Loucy (cell line): ENCODE measurements at regions not wholly inside any gene's neighbourhood (a gene's known extent, or its start where the extent isn't known, plus 50 kb on each side); places are given as distances from the start of the nearest gene placed in this dataset.
A peak's percentile ranks its signal among the peaks of the same experiment; 100 is the strongest.

Experiments
- H2AFZ ChIP-seq: fragments of 200-600 bp; sonication (generic); 2 replicates; pipeline ENCODE4 v1.6.0; 2016; ENCODE audit warnings: antibody characterized with exemption, mild to moderate bottlenecking, low read length, moderate library complexity
- H3F3A ChIP-seq: fragments of 200-600 bp; 2 replicates; pipeline ENCODE4 v1.6.0; 2016; ENCODE audit warnings: antibody characterized with exemption, low read depth, mild to moderate bottlenecking
- H3K27me3 ChIP-seq: fragments of 200-600 bp; sonication (generic); 2 replicates; pipeline ENCODE4 v1.6.1; 2014; ENCODE audit warnings: low read length, mild to moderate bottlenecking; ENCODE audit not compliant: insufficient read depth, poor library complexity, severe bottlenecking
- H3K36me3 ChIP-seq: fragments of 200-600 bp; sonication (generic); 2 replicates; pipeline ENCODE4 v1.6.1; 2016; ENCODE audit warnings: low read length; ENCODE audit not compliant: insufficient read depth
- H3K4me1 ChIP-seq: fragments of 200-600 bp; sonication (generic); 2 replicates; pipeline ENCODE4 v1.5.1; 2014; ENCODE audit warnings: low read length, mild to moderate bottlenecking; ENCODE audit not compliant: insufficient read depth, poor library complexity, severe bottlenecking
- H3K4me2 ChIP-seq: fragments of 200-600 bp; sonication (generic); 2 replicates; pipeline ENCODE4 v1.6.0; 2014; ENCODE audit warnings: antibody characterized with exemption, low read length, low read depth, mild to moderate bottlenecking; ENCODE audit not compliant: poor library complexity, severe bottlenecking
- H3K4me3 ChIP-seq: fragments of 200-600 bp; sonication (generic); 2 replicates; pipeline ENCODE4 v1.5.1; 2014; ENCODE audit warnings: low read length, mild to moderate bottlenecking, mixed read lengths; ENCODE audit not compliant: poor library complexity, severe bottlenecking
- H3K79me2 ChIP-seq: fragments of 200-600 bp; sonication (generic); 2 replicates; pipeline ENCODE4 v1.6.1; 2014; ENCODE audit warnings: low read length; ENCODE audit not compliant: insufficient read depth
- H3K9ac ChIP-seq: fragments of 200-600 bp; sonication (generic); 2 replicates; pipeline ENCODE4 v1.6.0; 2014; ENCODE audit warnings: mild to moderate bottlenecking, low read depth, low read length, moderate library complexity; ENCODE audit not compliant: poor library complexity, severe bottlenecking
- H3K9me2 ChIP-seq: fragments of 200-600 bp; sonication (generic); replicated peaks from 2 replicates; pipeline ENCODE4 v1.6.1; 2016; ENCODE audit warnings: low read depth, low read length, mixed read lengths
- H3K9me3 ChIP-seq: fragments of 200-600 bp; sonication (generic); 2 replicates; pipeline ENCODE4 v1.6.1; 2014; ENCODE audit warnings: mild to moderate bottlenecking, antibody characterized with exemption, low read length, low read depth; ENCODE audit not compliant: insufficient read depth
- H4K20me1 ChIP-seq: fragments of 200-600 bp; sonication (generic); 2 replicates; pipeline ENCODE4 v1.6.0; 2014; ENCODE audit warnings: antibody characterized with exemption, low read length, mild to moderate bottlenecking; ENCODE audit not compliant: insufficient read depth, poor library complexity, severe bottlenecking
- EZH2phosphoT487 ChIP-seq: fragments of 200-600 bp; IDR thresholded peaks from 2 replicates; pipeline ENCODE4 v1.6.1; 2018; ENCODE audit warnings: antibody characterized with exemption, mild to moderate bottlenecking, moderate library complexity, borderline replicate concordance
- TF ChIP-seq, protein P1 (sequence below): fragments of 200-600 bp; sonication (generic); conservative IDR thresholded peaks from 2 replicates; pipeline ENCODE4 v1.5.1; 2014; ENCODE audit warnings: mild to moderate bottlenecking, antibody characterized with exemption, low read length

DNA sequence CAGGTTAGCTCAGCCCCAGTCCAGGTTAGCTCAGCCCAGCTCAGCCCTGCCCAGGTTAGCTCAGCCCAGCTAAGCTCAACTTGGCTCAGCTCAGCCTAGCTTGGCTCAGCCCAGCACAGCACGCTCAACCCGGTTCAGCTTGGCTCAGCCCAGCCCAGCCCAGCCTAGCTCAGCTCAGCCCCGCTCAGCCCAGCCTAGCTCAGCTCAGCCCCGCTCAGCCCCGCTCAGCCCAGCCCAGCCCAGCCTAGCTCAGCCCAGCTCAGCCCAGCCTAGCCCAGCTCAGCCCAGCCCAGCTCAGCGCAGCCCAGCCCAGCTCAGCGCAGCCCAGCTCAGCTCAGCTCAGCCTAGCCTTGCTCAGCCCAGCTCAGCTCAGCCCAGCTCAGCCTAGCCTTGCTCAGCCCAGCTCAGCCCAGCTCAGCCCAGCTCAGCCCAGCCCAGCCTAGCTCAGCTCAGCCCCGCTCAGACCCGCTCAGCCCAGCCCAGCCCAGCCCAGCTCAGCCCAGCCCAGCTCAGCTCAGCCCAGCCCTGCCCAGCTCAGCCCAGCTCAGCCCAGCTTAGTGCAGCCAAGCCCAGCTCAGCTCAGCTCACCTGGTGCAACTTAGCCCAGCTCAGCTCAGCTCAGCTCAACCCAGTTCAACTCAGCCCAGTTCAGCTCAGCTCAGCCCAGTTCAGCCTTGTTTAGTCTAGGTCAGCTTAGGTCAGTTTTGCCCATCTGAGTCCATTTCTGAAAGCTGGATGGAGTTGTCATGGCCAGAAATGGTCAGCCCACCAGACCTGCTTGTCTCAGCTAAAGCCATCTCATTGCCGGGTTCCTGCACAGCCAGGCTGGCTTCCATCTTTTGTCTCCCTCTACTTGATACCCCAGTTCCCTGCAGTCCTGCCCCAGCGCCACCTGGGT is 333.6 kb downstream of the TMEM121 start:
- H3K79me2 ChIP-seq = peaks cover 90% of the 10 kb centered on the region
- peaks cover 73% of the 10 kb centered on the region for H3K4me1 ChIP-seq
- peaks cover 8% of the 10 kb centered on the region; the same call in 1 of the 2 replicates for H3K36me3 ChIP-seq
- H2AFZ ChIP-seq = no peak overlapping the region
- no peaks in the 10 kb centered on the region for H3K9me3 ChIP-seq
- peak overlapping the region; percentile 80 for H3K9ac ChIP-seq
- H3K27me3 ChIP-seq = no peaks in the 10 kb centered on the region
- peaks cover 19% of the 10 kb centered on the region for H3F3A ChIP-seq
- no peaks in the 10 kb centered on the region for H3K9me2 ChIP-seq
- peak overlapping the region; percentile 92 for H3K4me2 ChIP-seq
- peak overlapping the region; percentile 75 for H3K4me3 ChIP-seq
- no peak for TF ChIP-seq EZH2phosphoT487
- TF ChIP-seq, protein P1, sequence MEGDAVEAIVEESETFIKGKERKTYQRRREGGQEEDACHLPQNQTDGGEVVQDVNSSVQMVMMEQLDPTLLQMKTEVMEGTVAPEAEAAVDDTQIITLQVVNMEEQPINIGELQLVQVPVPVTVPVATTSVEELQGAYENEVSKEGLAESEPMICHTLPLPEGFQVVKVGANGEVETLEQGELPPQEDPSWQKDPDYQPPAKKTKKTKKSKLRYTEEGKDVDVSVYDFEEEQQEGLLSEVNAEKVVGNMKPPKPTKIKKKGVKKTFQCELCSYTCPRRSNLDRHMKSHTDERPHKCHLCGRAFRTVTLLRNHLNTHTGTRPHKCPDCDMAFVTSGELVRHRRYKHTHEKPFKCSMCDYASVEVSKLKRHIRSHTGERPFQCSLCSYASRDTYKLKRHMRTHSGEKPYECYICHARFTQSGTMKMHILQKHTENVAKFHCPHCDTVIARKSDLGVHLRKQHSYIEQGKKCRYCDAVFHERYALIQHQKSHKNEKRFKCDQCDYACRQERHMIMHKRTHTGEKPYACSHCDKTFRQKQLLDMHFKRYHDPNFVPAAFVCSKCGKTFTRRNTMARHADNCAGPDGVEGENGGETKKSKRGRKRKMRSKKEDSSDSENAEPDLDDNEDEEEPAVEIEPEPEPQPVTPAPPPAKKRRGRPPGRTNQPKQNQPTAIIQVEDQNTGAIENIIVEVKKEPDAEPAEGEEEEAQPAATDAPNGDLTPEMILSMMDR = 0 out of 2 replicates have a peak, but pooled peaks have one; percentile 17
- H4K20me1 ChIP-seq = peaks cover 8% of the 10 kb centered on the region

DNA sequence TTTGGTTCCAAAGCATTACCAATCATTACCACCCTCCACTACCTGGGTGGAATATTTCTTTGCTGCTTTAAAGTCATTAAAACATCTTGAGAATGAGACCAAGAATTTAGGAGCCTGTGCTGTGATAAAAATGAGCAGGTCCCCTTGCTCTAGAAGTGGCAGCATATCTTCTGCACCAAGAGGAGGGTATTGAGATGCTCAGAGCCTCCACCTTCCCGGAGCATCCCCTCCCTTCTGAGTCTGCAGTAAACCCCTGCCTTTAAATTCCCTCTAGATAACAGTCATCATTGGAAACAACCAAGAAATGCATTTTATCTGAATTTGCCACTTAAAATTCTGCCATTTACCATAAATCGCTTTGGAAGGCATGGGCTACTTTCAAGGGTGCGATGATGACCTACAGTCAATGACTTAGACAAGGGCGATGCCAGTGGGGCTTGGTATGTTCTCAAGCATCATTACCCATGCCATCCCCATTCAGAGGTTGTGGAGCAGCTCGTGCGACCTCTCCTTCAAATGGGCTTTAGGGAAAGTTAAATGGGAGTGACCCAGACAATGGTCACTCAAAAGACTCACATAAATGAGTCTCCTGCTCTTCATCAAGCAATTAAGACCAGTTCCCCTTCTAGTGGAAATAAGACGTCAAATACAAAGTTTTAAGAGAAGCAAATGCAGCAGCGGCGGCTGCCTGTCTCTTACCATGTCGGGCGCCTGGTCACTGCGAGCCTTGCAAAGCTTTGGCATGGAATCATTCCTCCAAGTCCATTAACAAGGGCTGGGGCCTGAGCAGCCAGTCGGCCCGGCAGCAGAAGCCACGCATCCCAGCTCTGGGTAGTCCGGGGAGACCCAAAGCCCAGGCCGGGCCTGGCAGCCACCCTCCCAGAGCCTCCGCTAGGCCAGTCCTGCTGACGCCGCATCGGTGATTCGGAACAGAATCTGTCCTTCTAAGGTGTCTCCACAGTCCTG is 334.5 kb downstream of the TMEM121 start:
- Histone ChIP-seq H3K4me1 (peaks cover 82% of the 10 kb centered on the region), H3K36me3 (no peaks in the 10 kb centered on the region), H3K4me2 (peak overlapping the region; percentile 92), H2AFZ (no peak overlapping the region), H3K27me3 (no peaks in the 10 kb centered on the region), H3F3A (peaks cover 19% of the 10 kb centered on the region), H3K4me3 (peak overlapping the region; percentile 75), H3K9ac (peak overlapping the region; percentile 80), H3K9me2 (no peaks in the 10 kb centered on the region), H4K20me1 (peaks cover 8% of the 10 kb centered on the region), H3K79me2 (peaks cover 84% of the 10 kb centered on the region), H3K9me3 (no peaks in the 10 kb centered on the region)
- TF ChIP-seq, protein P1 = no peak
- no peak for TF ChIP-seq EZH2phosphoT487

DNA sequence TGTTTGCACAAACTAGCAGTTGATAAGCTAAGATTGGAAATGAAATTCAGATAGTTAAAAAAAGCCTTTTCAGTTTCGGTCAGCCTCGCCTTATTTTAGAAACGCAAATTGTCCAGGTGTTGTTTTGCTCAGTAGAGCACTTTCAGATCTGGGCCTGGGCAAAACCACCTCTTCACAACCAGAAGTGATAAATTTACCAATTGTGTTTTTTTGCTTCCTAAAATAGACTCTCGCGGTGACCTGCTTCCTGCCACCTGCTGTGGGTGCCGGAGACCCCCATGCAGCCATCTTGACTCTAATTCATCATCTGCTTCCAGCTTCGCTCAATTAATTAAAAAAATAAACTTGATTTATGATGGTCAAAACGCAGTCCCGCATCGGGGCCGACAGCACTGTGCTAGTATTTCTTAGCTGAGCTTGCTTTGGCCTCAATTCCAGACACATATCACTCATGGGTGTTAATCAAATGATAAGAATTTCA is 335.6 kb downstream of the TMEM121 start:
- TF ChIP-seq, protein P1 = no peak
- TF ChIP-seq EZH2phosphoT487 = no peak
- Histone ChIP-seq H3K27me3 (no peaks in the 10 kb centered on the region), H3K79me2 (peaks cover 73% of the 10 kb centered on the region), H3K9ac (peak overlapping the region; percentile 80), H2AFZ (no peak overlapping the region), H3K4me1 (peaks cover 82% of the 10 kb centered on the region), H3F3A (peaks cover 19% of the 10 kb centered on the region), H3K9me3 (no peaks in the 10 kb centered on the region), H3K36me3 (no peaks in the 10 kb centered on the region), H4K20me1 (peaks cover 6% of the 10 kb centered on the region), H3K4me2 (peak overlapping the region; percentile 92), H3K4me3 (peak overlapping the region; percentile 75), H3K9me2 (no peaks in the 10 kb centered on the region)
